ENCODE measurements at regions not wholly inside any gene's neighbourhood (a gene's known extent, or its start where the extent isn't known, plus 50 kb on each side); places are given as distances from the start of the nearest gene placed in this dataset.

DNA sequence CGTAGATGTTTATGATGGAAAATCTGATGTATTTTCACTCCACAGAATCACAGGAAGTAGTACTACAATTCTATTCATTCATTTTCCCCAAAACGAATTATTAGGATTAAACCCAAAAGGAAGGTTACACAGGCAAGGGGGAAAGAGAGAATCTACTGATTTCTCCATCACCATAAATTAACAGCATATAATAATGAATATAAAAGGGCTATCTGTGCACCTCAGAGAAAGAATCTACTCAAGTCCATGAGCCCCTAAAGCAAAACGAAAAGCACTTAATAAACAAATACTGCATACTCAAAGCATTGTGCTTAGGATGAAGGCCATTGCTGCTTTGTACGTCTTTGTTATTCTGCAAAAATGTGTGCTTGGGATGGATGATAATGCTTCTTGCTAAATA, 740.5 kb upstream of the SEMA6A start:
- TF ChIP-seq, protein P1, sequence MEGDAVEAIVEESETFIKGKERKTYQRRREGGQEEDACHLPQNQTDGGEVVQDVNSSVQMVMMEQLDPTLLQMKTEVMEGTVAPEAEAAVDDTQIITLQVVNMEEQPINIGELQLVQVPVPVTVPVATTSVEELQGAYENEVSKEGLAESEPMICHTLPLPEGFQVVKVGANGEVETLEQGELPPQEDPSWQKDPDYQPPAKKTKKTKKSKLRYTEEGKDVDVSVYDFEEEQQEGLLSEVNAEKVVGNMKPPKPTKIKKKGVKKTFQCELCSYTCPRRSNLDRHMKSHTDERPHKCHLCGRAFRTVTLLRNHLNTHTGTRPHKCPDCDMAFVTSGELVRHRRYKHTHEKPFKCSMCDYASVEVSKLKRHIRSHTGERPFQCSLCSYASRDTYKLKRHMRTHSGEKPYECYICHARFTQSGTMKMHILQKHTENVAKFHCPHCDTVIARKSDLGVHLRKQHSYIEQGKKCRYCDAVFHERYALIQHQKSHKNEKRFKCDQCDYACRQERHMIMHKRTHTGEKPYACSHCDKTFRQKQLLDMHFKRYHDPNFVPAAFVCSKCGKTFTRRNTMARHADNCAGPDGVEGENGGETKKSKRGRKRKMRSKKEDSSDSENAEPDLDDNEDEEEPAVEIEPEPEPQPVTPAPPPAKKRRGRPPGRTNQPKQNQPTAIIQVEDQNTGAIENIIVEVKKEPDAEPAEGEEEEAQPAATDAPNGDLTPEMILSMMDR (optimal IDR thresholded peaks at IDR 0.05 in 1 of 3, IDR thresholded peaks at IDR 0.05 in 1 of 3, conservative IDR thresholded peaks at IDR 0.05 in 1 of 3; ENCODE audit: extremely low read depth in 1 of 3, insufficient read depth in 2 of 3, low read length in 3 of 3): no peak
- TF ChIP-seq EZH2 (IDR thresholded peaks at IDR 0.05; ENCODE audit: low read length): no peak

Measured in keratinocyte (primary cell).